Gastrocnemius medialis (tissue), 4 donors: ENCODE measurements at regions not wholly inside any gene's neighbourhood (a gene's known extent, or its start where the extent isn't known, plus 50 kb on each side); places are given as distances from the start of the nearest gene placed in this dataset.

ENCODE experiments used
- POLR2A ChIP-seq, 2 donors: fragments of 450-650 bp; IDR thresholded peaks; one replicate each; pipeline ENCODE4 v1.6.1; 2017; ENCODE audit warnings: antibody characterized with exemption in 2 of 2, mild to moderate bottlenecking in 2 of 2, moderate library complexity in 2 of 2
- TF ChIP-seq, protein P1 (sequence below), 5 experiments: fragments of 450-650 bp in 3 of 5; fragments of 200-600 bp in 2 of 5; sonication (generic) in 2 of 5; IDR thresholded peaks in 4 of 5; conservative IDR thresholded peaks in 1 of 5; 1 replicate in 4 of 5; 2 replicates in 1 of 5; pipeline ENCODE4 v1.5.1; 2016 to 2019; ENCODE audit warnings: antibody characterized with exemption in 5 of 5, mild to moderate bottlenecking in 3 of 5, moderate library complexity in 3 of 5

DNA sequence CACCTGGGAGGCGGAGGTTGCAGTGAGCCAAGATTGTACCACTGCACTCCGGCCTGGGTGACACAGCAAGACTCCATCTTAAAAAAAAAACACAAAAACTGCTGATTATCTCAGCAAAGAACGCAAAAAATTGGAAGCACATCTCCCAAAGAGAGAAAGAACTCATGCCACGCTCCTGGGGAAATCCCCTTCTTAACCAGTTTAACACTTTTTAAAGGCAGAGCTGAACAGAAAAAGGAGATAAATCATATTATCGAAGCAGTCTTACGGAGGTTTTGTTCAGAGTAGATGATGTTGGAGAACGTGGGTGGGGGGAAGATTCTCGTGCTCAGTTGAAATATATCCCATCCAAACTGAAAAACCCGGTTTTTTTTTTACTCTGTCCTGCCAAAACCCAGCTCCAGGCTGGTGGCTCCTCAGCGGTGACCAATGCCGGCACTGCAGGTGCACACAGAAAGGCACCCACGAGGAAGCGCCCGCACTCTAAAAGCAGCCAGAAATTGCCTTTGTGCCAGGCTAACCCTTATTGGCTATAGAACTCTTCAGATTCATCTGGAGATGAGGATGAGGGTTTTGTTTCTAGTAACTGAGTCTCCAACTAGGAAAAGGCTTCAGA lies 100.2 kb upstream of the PARP11 start:
- TF ChIP-seq POLR2A (IDR thresholded peaks at IDR 0.05): no peak
- TF ChIP-seq, protein P1, sequence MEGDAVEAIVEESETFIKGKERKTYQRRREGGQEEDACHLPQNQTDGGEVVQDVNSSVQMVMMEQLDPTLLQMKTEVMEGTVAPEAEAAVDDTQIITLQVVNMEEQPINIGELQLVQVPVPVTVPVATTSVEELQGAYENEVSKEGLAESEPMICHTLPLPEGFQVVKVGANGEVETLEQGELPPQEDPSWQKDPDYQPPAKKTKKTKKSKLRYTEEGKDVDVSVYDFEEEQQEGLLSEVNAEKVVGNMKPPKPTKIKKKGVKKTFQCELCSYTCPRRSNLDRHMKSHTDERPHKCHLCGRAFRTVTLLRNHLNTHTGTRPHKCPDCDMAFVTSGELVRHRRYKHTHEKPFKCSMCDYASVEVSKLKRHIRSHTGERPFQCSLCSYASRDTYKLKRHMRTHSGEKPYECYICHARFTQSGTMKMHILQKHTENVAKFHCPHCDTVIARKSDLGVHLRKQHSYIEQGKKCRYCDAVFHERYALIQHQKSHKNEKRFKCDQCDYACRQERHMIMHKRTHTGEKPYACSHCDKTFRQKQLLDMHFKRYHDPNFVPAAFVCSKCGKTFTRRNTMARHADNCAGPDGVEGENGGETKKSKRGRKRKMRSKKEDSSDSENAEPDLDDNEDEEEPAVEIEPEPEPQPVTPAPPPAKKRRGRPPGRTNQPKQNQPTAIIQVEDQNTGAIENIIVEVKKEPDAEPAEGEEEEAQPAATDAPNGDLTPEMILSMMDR (IDR thresholded peaks at IDR 0.05 in 4 of 5, conservative IDR thresholded peaks at IDR 0.05 in 1 of 5): no peak
